Mucosa of descending colon (tissue), 3 donors: ENCODE measurements at regions not wholly inside any gene's neighbourhood (a gene's known extent, or its start where the extent isn't known, plus 50 kb on each side); places are given as distances from the start of the nearest gene placed in this dataset.

Experiments used
- ATAC-seq: fragments of 200-7000 bp; cut with Tn5 transposase; one replicate; pipeline ENCODE4 v1.9.1; 2020; ENCODE audit warnings: mild to moderate bottlenecking, moderate library complexity
- DNase-seq, 3 donors: peaks; one replicate each; pipeline ENCODE4 v3.0.0-alpha.2; 2020
- H3K36me3 ChIP-seq: fragments of 200-600 bp; one replicate; pipeline ENCODE4 v1.8.0; 2021; ENCODE audit warnings: low read depth, mild to moderate bottlenecking
- H3K4me1 ChIP-seq: fragments of 200-600 bp; one replicate; pipeline ENCODE4 v1.8.0; 2021; ENCODE audit warnings: low read depth, mild to moderate bottlenecking
- H3K4me3 ChIP-seq: fragments of 200-600 bp; one replicate; pipeline ENCODE4 v1.8.0; 2021; ENCODE audit warnings: mild to moderate bottlenecking
- H3K9me3 ChIP-seq: fragments of 200-600 bp; one replicate; pipeline ENCODE4 v1.8.0; 2021; ENCODE audit warnings: mild to moderate bottlenecking
- CTCF ChIP-seq: fragments of 200-600 bp; IDR thresholded peaks from one replicate; pipeline ENCODE4 v1.8.0; 2022; ENCODE audit warnings: antibody characterized with exemption, mild to moderate bottlenecking
- intact Hi-C, 2 donors: fragments of 100-400 bp; cut with DNase I in 1 of 2; cut with micrococcal nuclease in 1 of 2; formaldehyde crosslinking; loops; one replicate each; pipeline versions ENCODE4 v1.11.0 to v1.11.1; 2022; cut with DNase I, micrococcal nuclease
- donor health status: DM: no; HTN: no; CAD: no; lungs with moderate emphysema.
- donor health status: DM: no; HTN: no; CAD: no.
- donor health status: DM: no; HTN: yes; CAD: no.

DNA sequence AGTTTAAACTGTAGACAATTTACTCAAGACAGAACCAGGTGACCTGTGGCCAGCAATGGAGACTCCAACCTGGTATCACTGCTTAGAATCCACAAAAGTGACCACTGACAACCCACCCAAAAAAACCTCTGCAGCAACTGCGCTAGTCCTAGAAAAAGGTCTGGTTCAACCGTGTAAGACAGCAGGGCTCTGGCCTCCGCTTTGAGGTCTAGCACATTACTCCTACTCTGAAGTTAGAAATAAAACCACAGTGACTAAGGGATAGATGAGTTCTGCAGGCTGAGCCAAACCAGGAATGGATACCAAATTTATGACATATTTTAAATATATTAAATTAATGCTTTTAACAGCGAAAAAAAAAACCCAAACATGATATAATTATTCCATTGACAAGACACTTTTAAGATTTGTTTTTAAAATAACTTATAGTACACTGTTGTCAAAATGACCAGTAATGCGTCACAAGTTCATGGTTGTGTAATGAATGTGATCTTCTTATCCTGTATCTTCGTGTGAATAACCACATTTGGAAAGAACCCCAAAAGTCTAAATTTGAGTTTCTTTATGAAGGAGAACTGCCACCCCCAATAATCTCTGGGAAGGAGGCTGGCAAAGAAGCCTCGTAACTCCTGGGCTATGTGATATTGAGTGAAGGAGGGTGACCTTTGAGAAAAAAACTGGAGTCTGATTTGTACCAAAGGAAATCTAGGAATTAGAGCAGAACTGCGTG lies 101.9 kb upstream of the SLC44A1 start:
- no peak for ATAC-seq
- Histone ChIP-seq H3K4me3 (no peak overlapping the region), H3K9me3 (no peaks in the 10 kb centered on the region), H3K36me3 (no peaks in the 10 kb centered on the region), H3K4me1 (no peaks in the 10 kb centered on the region)
- intact Hi-C loops = no loop called here
- no peak for DNase-seq
- TF ChIP-seq CTCF = no peak

GRCh38 chr9:105143136-105143430 lies 101.4 kb upstream of the SLC44A1 start:
- Histone ChIP-seq H3K9me3 (no peaks in the 10 kb centered on the region), H3K4me1 (no peaks in the 10 kb centered on the region), H3K36me3 (no peaks in the 10 kb centered on the region), H3K4me3 (no peak overlapping the region)
- no peak for TF ChIP-seq CTCF
- intact Hi-C loops = no loop called here
- DNase-seq (no peak), ATAC-seq (no peak)

DNA sequence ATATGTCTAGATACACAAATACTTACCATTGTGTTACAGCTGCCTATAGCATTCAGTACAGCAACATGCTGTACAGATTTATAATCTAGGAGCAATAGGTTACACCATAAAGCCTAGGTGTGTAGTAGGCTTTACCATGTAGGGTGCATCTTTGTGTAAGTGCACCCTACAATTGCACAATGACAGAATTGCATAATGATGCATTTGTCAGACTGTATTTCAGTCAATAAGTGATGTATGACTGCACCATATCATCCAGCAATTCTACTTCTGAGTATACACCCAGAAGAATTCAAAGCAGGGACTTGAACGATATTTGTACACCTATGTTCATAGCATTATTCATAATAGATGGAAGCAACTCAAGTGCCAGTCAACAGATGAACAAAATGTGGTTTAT lies 100.4 kb upstream of the SLC44A1 start:
- no peaks in the 10 kb centered on the region for H3K4me1 ChIP-seq
- H3K9me3 ChIP-seq = no peaks in the 10 kb centered on the region
- intact Hi-C loops = no loop called here
- H3K4me3 ChIP-seq = no peak overlapping the region
- no peaks in the 10 kb centered on the region for H3K36me3 ChIP-seq
- peak; percentile 63 for ATAC-seq
- no peak for TF ChIP-seq CTCF
- no peak for DNase-seq

DNA sequence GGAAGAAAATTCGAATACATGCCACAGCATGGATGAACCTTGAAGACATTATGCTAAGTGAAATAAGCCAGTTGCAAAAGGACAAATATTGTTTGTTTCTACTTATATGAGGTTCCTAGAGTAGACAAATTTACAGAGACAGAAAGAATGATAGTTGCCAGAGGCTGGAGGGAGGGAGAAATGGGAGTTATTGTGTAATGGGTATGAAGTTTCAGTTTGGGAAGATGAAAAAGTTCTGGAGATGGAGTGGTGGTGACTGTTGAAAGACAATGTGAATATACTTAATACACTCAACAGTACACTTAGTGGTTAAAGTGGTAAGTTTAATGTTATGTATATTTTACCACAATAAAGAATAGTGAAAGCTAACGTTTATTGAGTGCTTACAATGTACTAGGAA lies 99.6 kb upstream of the SLC44A1 start:
- H3K36me3 ChIP-seq = no peaks in the 10 kb centered on the region
- no peaks in the 10 kb centered on the region for H3K4me1 ChIP-seq
- no peak for ATAC-seq

GRCh38 chr9:105146677-105147076 lies 97.8 kb upstream of the SLC44A1 start:
- ATAC-seq = no peak
- DNase-seq = no peak
- no peaks in the 10 kb centered on the region for H3K9me3 ChIP-seq
- no peak for TF ChIP-seq CTCF
- H3K36me3 ChIP-seq = no peaks in the 10 kb centered on the region
- H3K4me1 ChIP-seq = no peaks in the 10 kb centered on the region
- intact Hi-C loops = no loop called here
- no peak overlapping the region for H3K4me3 ChIP-seq

More for the DNA sequence above, 99.6 kb upstream of the SLC44A1 start:
- no peak for DNase-seq
- no peak overlapping the region for H3K4me3 ChIP-seq
- no peaks in the 10 kb centered on the region for H3K9me3 ChIP-seq
- intact Hi-C loops = no loop called here
- TF ChIP-seq CTCF = no peak
